ENCODE measurements at regions not wholly inside any gene's neighbourhood (a gene's known extent, or its start where the extent isn't known, plus 50 kb on each side); places are given as distances from the start of the nearest gene placed in this dataset.

DNA sequence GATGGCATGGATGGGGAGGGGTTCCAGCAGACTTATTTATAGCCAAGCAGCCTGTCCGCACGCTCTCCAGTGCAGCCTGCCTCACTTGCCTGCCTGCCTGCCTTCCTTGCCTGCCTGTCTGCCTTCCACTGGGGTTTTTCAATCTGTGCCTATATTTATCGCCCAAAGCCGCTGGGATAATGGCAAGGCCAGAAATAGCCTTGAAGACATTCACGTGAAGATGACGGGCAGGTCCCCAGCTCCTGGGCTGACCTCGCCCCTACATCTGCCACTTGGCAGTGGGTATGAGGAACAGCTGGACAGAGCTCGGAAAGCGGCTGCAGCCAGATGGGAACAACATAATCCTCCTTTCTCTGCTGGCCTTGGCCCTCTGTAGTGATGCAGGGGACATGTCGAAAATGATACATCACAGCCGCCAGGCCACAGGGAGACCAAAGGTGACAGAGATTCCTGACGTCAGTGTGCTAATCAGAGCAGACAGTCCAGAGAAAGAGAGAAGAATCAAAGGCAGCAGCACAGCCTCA, 53.3 kb downstream of the PITPNM2 start:
- Histone ChIP-seq H3K4me2 (ENCODE audit: low read length) (no peak overlapping the region), H2AFZ (ENCODE audit: low read depth, low read length) (no peak overlapping the region), H3F3A (ENCODE audit: insufficient read depth, low read length, poor library complexity, severe bottlenecking) (no peaks in the 10 kb centered on the region), H3K9me2 (ENCODE audit: insufficient read depth, low read length) (no peaks in the 10 kb centered on the region), H3K27me3 (ENCODE audit: insufficient read depth, low read depth, low read length) (no peaks in the 10 kb centered on the region), H3K4me3 (ENCODE audit: low read length) (no peak overlapping the region), H3K9ac (ENCODE audit: low read length) (peak overlapping the region; percentile 16), H3K27ac (ENCODE audit: low read length) (peak overlapping the region; percentile 39), H4K20me1 (ENCODE audit: insufficient read depth) (no peaks in the 10 kb centered on the region), H3K9me3 (ENCODE audit: low read length) (no peaks in the 10 kb centered on the region), H3K79me2 (replicated peaks; ENCODE audit: insufficient read depth, low read length) (no peaks in the 10 kb centered on the region), H3K36me3 (ENCODE audit: insufficient read depth, low read length) (no peaks in the 10 kb centered on the region)
- TF ChIP-seq SMC3 (conservative IDR thresholded peaks at IDR 0.05; ENCODE audit: poor library complexity) (no peak), POLR2AphosphoS5 (IDR thresholded peaks at IDR 0.05) (no peak), EP300 (conservative IDR thresholded peaks at IDR 0.05; ENCODE audit: poor library complexity, severe bottlenecking) (no peak), RAD21 (conservative IDR thresholded peaks at IDR 0.05) (no peak), EZH2 (IDR thresholded peaks at IDR 0.05; ENCODE audit: borderline replicate concordance, insufficient read depth, low read length, poor library complexity, severe bottlenecking) (no peak), TAF1 (IDR thresholded peaks at IDR 0.05; ENCODE audit: low read depth) (no peak), MXI1 (conservative IDR thresholded peaks at IDR 0.05; ENCODE audit: poor library complexity, severe bottlenecking) (no peak)
- TF ChIP-seq, protein P1, sequence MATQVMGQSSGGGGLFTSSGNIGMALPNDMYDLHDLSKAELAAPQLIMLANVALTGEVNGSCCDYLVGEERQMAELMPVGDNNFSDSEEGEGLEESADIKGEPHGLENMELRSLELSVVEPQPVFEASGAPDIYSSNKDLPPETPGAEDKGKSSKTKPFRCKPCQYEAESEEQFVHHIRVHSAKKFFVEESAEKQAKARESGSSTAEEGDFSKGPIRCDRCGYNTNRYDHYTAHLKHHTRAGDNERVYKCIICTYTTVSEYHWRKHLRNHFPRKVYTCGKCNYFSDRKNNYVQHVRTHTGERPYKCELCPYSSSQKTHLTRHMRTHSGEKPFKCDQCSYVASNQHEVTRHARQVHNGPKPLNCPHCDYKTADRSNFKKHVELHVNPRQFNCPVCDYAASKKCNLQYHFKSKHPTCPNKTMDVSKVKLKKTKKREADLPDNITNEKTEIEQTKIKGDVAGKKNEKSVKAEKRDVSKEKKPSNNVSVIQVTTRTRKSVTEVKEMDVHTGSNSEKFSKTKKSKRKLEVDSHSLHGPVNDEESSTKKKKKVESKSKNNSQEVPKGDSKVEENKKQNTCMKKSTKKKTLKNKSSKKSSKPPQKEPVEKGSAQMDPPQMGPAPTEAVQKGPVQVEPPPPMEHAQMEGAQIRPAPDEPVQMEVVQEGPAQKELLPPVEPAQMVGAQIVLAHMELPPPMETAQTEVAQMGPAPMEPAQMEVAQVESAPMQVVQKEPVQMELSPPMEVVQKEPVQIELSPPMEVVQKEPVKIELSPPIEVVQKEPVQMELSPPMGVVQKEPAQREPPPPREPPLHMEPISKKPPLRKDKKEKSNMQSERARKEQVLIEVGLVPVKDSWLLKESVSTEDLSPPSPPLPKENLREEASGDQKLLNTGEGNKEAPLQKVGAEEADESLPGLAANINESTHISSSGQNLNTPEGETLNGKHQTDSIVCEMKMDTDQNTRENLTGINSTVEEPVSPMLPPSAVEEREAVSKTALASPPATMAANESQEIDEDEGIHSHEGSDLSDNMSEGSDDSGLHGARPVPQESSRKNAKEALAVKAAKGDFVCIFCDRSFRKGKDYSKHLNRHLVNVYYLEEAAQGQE (IDR thresholded peaks at IDR 0.05; ENCODE audit: borderline replicate concordance), result no peak
- TF ChIP-seq, protein P2, sequence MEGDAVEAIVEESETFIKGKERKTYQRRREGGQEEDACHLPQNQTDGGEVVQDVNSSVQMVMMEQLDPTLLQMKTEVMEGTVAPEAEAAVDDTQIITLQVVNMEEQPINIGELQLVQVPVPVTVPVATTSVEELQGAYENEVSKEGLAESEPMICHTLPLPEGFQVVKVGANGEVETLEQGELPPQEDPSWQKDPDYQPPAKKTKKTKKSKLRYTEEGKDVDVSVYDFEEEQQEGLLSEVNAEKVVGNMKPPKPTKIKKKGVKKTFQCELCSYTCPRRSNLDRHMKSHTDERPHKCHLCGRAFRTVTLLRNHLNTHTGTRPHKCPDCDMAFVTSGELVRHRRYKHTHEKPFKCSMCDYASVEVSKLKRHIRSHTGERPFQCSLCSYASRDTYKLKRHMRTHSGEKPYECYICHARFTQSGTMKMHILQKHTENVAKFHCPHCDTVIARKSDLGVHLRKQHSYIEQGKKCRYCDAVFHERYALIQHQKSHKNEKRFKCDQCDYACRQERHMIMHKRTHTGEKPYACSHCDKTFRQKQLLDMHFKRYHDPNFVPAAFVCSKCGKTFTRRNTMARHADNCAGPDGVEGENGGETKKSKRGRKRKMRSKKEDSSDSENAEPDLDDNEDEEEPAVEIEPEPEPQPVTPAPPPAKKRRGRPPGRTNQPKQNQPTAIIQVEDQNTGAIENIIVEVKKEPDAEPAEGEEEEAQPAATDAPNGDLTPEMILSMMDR (IDR thresholded peaks at IDR 0.05; ENCODE audit: poor library complexity, severe bottlenecking), result no peak

DNA sequence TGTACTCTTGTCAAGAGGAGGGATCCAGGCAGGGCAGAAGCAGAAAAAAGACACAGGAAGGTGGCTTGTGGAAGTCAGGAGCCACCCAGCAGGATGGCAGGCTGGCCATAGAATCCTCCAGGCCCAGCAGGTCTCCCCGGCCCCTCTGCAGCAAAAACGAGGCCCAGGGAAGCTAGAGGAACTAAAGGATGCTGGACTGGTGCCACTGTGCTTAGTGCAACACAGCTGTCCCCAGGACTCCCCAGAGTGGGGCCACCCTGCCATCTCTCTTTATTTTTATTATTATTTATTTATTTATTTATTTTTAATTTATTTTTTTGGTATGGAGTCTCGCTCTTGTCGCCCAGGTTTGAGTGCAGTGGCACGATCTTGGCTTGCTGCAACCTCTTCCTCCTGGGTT, 54.1 kb downstream of the PITPNM2 start:
- no peaks in the 10 kb centered on the region for H4K20me1 ChIP-seq (ENCODE audit: insufficient read depth)
- H3K4me2 ChIP-seq (ENCODE audit: low read length), result no peak overlapping the region
- no peak overlapping the region for H3K4me3 ChIP-seq (ENCODE audit: low read length)
- no peaks in the 10 kb centered on the region for H3K27me3 ChIP-seq (ENCODE audit: insufficient read depth, low read depth, low read length)
- no peaks in the 10 kb centered on the region for H3K9me3 ChIP-seq (ENCODE audit: low read length)
- TF ChIP-seq EP300 (conservative IDR thresholded peaks at IDR 0.05; ENCODE audit: poor library complexity, severe bottlenecking), result no peak
- TF ChIP-seq SMC3 (conservative IDR thresholded peaks at IDR 0.05; ENCODE audit: poor library complexity), result no peak
- TF ChIP-seq, protein P1 (IDR thresholded peaks at IDR 0.05; ENCODE audit: borderline replicate concordance), result no peak
- TF ChIP-seq POLR2AphosphoS5 (IDR thresholded peaks at IDR 0.05), result no peak
- no peak for TF ChIP-seq MXI1 (conservative IDR thresholded peaks at IDR 0.05; ENCODE audit: poor library complexity, severe bottlenecking)
- no peak for TF ChIP-seq EZH2 (IDR thresholded peaks at IDR 0.05; ENCODE audit: borderline replicate concordance, insufficient read depth, low read length, poor library complexity, severe bottlenecking)
- TF ChIP-seq, protein P2 (IDR thresholded peaks at IDR 0.05; ENCODE audit: poor library complexity, severe bottlenecking), result no peak
- TF ChIP-seq TAF1 (IDR thresholded peaks at IDR 0.05; ENCODE audit: low read depth), result no peak
- no peak for TF ChIP-seq RAD21 (conservative IDR thresholded peaks at IDR 0.05)
- no peak overlapping the region for H3K9ac ChIP-seq (ENCODE audit: low read length)
- no peaks in the 10 kb centered on the region for H3F3A ChIP-seq (ENCODE audit: insufficient read depth, low read length, poor library complexity, severe bottlenecking)
- no peaks in the 10 kb centered on the region for H3K79me2 ChIP-seq (replicated peaks; ENCODE audit: insufficient read depth, low read length)
- no peak overlapping the region for H3K27ac ChIP-seq (ENCODE audit: low read length)
- no peaks in the 10 kb centered on the region for H3K36me3 ChIP-seq (ENCODE audit: insufficient read depth, low read length)
- H3K9me2 ChIP-seq (ENCODE audit: insufficient read depth, low read length), result no peaks in the 10 kb centered on the region
- no peak overlapping the region for H2AFZ ChIP-seq (ENCODE audit: low read depth, low read length)
